Chondrocyte (in vitro differentiated cells): ENCODE measurements at regions not wholly inside any gene's neighbourhood (a gene's known extent, or its start where the extent isn't known, plus 50 kb on each side); places are given as distances from the start of the nearest gene placed in this dataset.

Experiments used
- DNase-seq: peaks from one replicate; pipeline ENCODE4 v3.0.0; 2021; ENCODE audit warnings: mixed read lengths, low spot score
- H3K27ac Mint-ChIP-seq: one replicate; pipeline ENCODE4 v1.8.0; 2021; ENCODE audit warnings: mild to moderate bottlenecking, moderate library complexity, mixed read lengths; ENCODE audit not compliant: unreplicated experiment
- H3K27me3 Mint-ChIP-seq: 2 replicates; pipeline ENCODE4 v1.8.0; 2021; ENCODE audit warnings: low read depth, mixed read lengths
- H3K36me3 Mint-ChIP-seq: 2 replicates; pipeline ENCODE4 v1.8.0; 2021; ENCODE audit warnings: low read depth, mixed read lengths
- H3K4me1 Mint-ChIP-seq: 2 replicates; pipeline ENCODE4 v1.8.0; 2021; ENCODE audit warnings: low read depth, mild to moderate bottlenecking, mixed read lengths
- H3K4me3 Mint-ChIP-seq: one replicate; pipeline ENCODE4 v1.8.0; 2021; ENCODE audit warnings: mild to moderate bottlenecking, moderate library complexity, mixed read lengths; ENCODE audit not compliant: unreplicated experiment
- H3K9me3 Mint-ChIP-seq: 2 replicates; pipeline ENCODE4 v1.8.0; 2021; ENCODE audit warnings: low read depth, mixed read lengths
- TF ChIP-seq, protein P1 (sequence below): fragments of 200-600 bp; sonication (generic); IDR thresholded peaks from 2 replicates; pipeline ENCODE4 v1.5.0; 2021; ENCODE audit warnings: antibody characterized with exemption, mild to moderate bottlenecking, moderate library complexity

DNA sequence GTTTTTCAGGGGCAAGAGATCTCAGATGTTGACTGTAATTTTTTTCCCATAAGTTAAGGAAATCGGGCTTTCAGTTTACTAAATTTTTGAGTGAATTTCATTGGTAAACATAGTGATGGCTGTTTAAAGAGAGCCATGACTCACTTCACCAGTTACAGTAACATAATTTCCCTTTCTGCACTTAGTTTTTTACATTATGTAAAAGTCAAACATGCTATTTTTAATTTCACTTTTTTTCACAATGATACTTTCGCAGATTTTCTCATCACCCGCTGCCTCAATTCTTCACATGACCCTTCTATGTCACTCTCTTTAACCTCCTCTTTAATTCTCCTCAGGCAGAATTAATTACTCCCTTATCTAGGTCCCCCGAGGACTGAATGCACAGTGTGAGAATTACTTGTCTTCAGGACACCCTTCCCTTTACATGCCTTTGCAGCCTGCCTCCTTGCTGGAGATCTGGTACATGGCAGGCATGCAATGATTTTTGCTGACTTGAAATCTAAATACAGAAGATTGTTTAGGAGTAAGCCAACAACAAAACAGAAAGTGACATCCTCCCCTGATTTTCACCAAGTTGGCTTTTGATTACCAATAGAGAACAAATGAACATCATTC lies 217.5 kb upstream of the S1PR3 start:
- H3K36me3 Mint-ChIP-seq, result no peaks in the 10 kb centered on the region
- DNase-seq, result no peak
- TF ChIP-seq, protein P1, sequence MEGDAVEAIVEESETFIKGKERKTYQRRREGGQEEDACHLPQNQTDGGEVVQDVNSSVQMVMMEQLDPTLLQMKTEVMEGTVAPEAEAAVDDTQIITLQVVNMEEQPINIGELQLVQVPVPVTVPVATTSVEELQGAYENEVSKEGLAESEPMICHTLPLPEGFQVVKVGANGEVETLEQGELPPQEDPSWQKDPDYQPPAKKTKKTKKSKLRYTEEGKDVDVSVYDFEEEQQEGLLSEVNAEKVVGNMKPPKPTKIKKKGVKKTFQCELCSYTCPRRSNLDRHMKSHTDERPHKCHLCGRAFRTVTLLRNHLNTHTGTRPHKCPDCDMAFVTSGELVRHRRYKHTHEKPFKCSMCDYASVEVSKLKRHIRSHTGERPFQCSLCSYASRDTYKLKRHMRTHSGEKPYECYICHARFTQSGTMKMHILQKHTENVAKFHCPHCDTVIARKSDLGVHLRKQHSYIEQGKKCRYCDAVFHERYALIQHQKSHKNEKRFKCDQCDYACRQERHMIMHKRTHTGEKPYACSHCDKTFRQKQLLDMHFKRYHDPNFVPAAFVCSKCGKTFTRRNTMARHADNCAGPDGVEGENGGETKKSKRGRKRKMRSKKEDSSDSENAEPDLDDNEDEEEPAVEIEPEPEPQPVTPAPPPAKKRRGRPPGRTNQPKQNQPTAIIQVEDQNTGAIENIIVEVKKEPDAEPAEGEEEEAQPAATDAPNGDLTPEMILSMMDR, result peak; percentile 64
- H3K9me3 Mint-ChIP-seq, result peaks cover 4% of the 10 kb centered on the region
- no peak overlapping the region for H3K4me3 Mint-ChIP-seq
- no peaks in the 10 kb centered on the region for H3K27me3 Mint-ChIP-seq
- peaks cover 55% of the 10 kb centered on the region for H3K4me1 Mint-ChIP-seq
- peak overlapping the region; percentile 68 for H3K27ac Mint-ChIP-seq

DNA sequence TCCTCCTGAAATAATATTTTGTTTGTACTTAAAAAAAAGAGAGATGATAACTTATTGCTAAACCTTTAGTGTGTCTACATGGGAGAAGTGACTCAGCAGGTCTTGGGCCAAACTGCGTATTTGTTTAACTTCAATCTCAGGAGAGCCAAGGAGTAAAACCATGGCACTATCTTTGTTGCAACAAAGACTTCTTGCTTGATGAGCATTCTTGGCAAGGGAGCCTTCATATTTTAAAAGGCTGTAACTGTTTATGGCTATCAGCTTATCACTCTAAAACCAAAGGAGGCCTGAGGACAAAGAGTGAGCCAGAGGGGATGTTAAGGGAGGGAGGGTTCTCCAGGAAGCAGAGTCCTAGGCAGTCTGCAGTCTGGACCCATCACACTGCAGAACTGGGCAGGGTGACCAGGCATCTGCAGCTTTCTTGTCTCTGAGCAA lies 216.2 kb upstream of the S1PR3 start:
- DNase-seq, result no peak
- peaks cover 55% of the 10 kb centered on the region for H3K4me1 Mint-ChIP-seq
- no peaks in the 10 kb centered on the region for H3K36me3 Mint-ChIP-seq
- peaks cover 4% of the 10 kb centered on the region for H3K9me3 Mint-ChIP-seq
- no peaks in the 10 kb centered on the region for H3K27me3 Mint-ChIP-seq
- no peak overlapping the region for H3K4me3 Mint-ChIP-seq
- peak overlapping the region; percentile 38 for H3K27ac Mint-ChIP-seq
- TF ChIP-seq, protein P1, result no peak

DNA sequence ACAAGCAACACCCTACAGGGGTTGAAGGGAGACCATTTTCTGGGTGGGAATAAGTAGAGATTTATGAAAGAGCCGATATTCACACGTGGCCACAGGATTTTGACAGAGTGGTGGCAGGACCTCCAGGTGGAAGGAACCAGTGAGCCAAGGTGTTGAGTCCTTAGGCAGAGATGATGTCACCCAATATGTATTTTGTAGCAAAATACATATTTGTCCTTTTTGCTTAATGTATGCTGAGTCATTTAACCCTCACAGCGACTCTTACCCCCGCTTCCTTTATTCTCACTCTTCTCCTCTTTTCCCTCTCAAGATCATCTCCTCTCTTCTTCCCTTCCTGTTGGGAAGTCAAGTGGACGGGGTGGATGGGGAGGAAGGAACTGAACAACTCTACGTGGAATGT lies 215.7 kb upstream of the S1PR3 start:
- TF ChIP-seq, protein P1, result no peak
- H3K27ac Mint-ChIP-seq, result peak overlapping the region; percentile 25
- peaks cover 55% of the 10 kb centered on the region for H3K4me1 Mint-ChIP-seq
- H3K9me3 Mint-ChIP-seq, result peaks cover 4% of the 10 kb centered on the region
- no peak overlapping the region for H3K4me3 Mint-ChIP-seq
- DNase-seq, result no peak
- no peaks in the 10 kb centered on the region for H3K27me3 Mint-ChIP-seq
- H3K36me3 Mint-ChIP-seq, result no peaks in the 10 kb centered on the region

DNA sequence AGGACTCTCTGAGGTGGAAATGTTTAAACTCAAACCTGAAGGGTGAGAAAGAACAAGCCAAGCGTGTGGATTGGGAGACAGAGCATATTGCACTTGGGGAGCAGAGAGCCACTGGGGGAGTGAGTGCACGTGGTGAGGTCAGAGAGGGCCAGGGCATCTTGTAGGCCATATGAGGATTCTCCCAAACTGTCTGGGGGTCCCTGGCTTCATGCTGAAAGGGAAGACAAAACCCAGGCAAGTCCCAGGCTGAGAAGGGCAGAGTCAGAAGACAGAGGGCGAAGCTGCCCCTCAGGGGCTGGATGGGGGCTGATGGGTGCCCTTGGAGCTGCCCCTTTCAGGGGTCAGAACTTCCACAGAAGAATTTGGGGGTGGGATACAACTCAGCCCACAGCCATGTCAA lies 215.3 kb upstream of the S1PR3 start:
- Mint-ChIP-seq H3K4me1 (peaks cover 55% of the 10 kb centered on the region), H3K4me3 (no peak overlapping the region), H3K36me3 (no peaks in the 10 kb centered on the region), H3K27me3 (no peaks in the 10 kb centered on the region), H3K27ac (peak overlapping the region; percentile 25), H3K9me3 (peaks cover 4% of the 10 kb centered on the region)
- TF ChIP-seq, protein P1, result no peak
- no peak for DNase-seq

DNA sequence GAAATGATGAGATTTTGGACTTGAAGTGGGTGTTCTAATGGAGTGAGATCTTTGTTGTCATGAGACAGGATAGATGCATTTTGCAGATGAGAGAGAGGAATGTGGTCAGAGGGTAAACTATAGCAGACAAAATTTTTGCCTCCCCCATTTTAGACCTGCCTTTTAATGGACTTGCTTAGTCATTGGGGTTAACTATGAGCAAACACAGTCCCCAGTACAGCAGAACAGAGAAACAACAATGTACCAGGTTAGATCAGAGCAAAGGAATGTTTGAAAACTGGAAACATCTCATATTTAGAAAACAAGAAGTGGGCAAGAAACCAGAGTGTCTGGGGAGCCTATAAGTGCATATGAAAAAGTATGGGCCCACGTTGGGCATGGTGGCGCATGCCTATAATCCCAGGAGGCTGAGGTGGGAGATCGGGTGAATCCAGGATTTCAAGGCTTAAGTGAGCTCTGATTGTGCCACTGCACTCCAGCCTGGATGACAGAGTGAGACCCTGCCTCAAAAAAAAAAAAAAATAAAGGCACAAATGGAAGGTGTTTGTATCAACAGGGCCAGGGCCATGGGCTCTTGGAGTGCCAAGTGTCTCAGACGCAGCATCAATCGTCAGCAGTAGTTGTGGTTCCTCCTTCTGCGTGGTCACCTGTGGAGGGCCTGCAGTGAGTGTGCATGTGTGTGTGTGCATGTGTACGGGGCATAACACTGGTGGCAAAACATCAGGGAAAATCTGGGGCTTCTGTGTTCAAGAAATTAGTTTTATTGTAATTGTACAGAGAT lies 214.4 kb upstream of the S1PR3 start:
- Mint-ChIP-seq H3K4me1 (peaks cover 58% of the 10 kb centered on the region), H3K4me3 (no peak overlapping the region), H3K27me3 (no peaks in the 10 kb centered on the region), H3K9me3 (peaks cover 4% of the 10 kb centered on the region), H3K27ac (peak overlapping the region; percentile 2), H3K36me3 (no peaks in the 10 kb centered on the region)
- no peak for DNase-seq
- TF ChIP-seq, protein P1, result no peak
